Jurkat, Clone E6-1 (cell line): ENCODE measurements at regions not wholly inside any gene's neighbourhood (a gene's known extent, or its start where the extent isn't known, plus 50 kb on each side); places are given as distances from the start of the nearest gene placed in this dataset.
"Not testable (repeated sequence)": the region's sequence is repeated elsewhere in the genome, so short reads cannot be mapped to it uniquely, and the experiment has no call there.

ENCODE experiments used
- DNase-seq: peaks from one replicate; pipeline ENCODE4 v3.0.0-alpha.2; 2011; ENCODE audit warnings: low read depth, low spot score
- H3K4me3 ChIP-seq: 2 replicates; pipeline ENCODE4 v1.5.1; 2011; ENCODE audit warnings: mild to moderate bottlenecking, low read length, control low read depth, moderate library complexity

DNA sequence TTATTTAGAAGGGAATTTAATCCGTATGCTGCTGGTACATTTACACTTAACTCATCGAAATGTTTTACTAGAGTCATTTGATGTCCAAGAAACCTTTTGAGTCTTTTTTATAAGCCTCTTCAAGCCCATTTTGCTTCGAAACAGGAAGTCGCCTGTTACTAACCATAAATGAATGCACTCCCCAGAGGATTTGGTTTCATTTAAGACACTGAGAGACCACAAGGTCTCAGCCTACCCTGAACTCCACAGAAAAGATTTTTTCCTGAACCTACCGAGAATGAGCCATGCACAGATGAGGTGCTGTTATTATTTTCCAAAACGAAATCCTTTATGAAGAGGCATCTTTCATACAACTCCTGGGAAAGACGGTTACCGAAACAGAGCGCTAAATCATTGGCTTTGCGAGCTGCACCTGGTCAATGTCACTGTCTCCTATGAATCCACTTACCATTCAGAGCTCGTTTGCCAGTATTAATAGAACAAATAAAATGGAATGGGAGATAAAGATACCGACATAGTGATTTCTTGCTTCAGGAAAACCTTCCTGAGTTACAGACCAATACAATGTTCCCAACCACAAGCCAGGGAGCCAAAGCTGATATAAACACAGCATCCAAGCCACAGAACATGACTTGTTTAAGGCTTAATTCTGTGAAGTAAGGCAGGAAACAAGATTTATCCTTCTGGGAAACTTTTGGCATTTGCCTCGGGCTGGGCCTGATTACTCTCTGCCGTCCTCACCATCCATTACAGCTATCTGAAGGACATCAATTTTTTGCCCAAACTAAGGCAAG, 382.1 kb downstream of the OSR1 start:
- H3K4me3 ChIP-seq: no peak overlapping the region
- DNase-seq: peak; percentile 6

DNA sequence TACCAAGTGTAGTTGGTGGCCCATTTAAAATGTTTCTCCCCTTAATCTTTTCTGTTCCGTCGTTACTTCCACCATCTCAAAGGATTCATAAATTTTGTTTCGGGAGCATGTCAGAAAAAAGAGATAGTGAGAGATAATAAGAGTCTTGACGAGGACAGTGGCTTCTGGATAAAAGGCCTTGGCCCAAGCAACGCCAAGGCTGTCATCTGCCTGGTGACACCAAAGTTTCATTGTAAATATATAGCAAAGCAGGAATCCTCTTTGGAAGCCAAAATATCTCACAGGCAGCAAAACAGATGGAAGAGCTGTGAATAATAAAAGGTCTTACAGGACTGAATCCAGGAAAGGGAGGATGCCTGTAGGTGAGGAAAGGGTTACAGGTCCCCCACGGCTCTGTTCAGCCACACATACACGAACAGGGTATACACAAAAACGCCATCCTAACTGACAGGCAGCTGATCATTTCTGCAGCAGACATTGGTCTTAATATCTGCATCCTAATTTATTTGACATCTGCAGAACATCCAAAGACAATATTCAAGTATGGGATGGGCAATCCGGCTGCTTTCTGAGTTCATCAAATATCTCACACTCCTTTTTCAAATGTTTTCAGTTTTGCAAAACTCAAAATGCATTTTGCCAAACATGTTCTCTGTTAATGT, 382.8 kb downstream of the OSR1 start:
- DNase-seq: no peak
- no peak overlapping the region for H3K4me3 ChIP-seq

DNA sequence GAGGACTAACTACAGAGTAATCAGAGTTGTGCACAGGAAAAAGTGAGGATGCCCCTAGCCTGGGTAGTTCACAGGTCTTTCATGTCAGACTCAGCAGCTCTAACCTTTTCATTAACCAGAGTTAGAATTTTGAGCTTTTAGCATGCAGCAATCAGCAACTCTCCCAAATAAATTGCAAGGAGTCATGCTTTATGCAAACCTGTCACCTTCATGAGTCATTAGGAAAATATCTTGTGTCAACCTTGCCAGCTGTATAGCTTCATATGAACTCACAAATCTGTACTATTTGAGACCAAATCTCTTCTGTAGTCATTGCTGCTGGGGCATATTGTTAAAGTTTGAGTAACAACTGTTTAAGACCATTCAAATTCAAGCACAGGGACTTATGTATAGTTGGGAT, 382.3 kb upstream of the NT5C1B start:
- no peak for DNase-seq
- no peak overlapping the region for H3K4me3 ChIP-seq

DNA sequence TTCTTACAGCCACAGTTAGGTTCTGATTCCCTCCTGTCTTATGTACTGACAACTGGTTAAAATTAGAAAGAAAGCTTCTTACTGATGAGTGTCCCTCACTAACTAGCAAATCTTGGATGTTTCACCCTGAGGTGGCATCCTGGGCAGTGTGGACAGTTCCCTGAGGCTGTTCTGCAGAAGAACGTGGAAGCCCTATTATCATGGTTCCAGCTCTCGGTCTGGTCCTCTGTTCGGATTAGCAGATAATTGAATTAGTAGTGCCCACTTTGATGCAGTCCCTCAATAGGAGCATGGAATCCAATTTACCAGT, 381.7 kb upstream of the NT5C1B start:
- no peak for DNase-seq
- no peak overlapping the region for H3K4me3 ChIP-seq

DNA sequence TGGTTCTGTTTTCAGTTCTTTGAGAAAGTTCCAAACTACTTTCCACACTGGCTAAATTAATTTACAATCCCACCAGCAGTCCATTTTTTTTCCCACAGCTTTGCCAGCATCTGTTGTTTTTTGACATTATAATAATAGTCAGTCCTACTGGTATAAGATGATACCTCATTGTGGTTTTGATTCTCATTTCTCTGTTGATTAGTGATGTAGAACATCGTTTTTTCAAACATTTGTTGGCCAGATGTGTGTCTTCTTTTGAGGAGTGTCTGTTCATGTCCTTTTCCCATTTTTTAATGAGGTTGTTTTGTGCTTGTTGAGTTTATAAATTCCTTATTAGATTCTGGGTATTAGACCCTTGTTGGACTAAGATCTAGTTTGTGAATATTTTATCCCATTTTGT, 376.8 kb upstream of the NT5C1B start:
- no peak overlapping the region for H3K4me3 ChIP-seq
- DNase-seq: no peak

DNA sequence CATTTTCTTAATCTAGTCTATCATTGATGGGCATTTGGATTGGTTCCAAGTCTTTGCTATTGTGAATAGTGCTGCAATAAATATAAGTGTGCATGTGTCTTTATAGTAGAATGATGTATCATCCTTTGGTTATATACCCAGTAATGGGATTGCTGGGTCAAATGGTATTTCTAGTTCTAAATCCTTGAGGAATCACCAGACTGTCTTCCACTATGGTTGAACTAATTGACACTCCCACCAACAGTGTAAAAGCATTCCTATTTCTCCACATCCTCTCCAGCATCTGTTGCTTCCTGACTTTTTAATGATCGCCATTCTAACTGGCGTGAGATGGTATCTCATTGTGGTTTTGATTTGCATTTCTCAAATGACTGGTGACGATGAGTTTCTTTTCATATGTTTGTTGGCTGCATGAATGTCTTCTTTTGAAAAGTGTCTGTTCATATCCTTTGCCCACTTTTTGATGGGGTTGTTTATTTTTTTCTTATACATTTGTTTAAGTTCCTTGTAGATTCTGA, 374.4 kb upstream of the NT5C1B start:
- not testable (repeated sequence) for DNase-seq, H3K4me3 ChIP-seq

DNA sequence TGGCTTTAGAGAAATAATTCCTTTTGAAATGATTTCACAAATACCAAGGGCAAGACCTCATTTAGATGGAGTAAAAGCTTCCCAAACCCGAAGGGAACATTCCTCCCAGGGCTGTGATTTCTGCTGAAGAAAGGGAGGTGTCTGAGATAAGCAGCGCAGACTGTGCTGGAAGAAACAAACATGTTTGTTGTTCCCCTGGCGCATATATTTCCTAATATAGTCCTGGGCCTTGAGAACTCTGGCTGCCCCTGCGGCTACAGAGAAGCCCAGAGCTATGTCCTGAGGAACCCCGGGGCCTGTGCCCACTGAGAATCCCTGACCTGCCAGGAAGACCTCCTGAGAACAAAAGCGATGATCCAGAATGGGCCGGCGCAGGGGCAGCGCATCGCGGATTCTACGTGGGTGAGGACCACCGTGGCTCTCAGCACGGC, 372.6 kb upstream of the NT5C1B start:
- H3K4me3 ChIP-seq: no peak overlapping the region
- no peak for DNase-seq

DNA sequence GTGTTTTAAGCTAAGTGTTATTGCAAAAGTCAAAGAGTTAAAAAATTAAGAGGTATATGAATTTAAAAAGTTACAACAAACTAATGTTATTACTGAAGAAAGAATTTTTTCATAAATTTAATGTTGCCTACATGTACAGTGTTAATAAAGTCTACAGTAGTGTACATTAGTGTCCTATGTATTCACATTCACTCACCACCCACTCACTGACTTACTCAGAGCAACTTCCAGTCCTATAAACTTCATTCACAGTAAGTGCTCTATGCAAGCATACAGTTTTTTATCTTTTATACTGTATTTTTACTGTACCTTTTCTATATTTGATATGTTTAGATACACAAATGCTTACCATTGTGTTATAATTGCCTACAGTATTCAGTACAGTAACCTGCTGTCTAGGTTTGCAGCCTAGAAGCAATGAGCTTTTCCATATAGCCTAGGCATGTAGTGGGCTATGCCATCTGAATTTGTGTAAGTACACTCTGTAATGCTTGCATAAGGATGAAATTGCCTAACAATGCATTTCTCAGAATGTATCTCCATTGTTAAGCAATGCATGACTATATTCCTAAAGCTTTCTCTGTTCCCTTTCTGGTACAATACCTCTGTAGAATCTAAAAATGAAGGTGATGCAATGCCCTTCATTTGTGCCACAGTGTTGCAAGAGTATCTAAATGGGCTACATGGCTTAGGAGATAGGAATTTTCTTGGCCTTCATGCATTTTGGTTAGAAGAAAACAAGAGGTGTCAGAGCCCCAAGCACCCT, 370.8 kb upstream of the NT5C1B start:
- no peak for DNase-seq
- no peak overlapping the region for H3K4me3 ChIP-seq

DNA sequence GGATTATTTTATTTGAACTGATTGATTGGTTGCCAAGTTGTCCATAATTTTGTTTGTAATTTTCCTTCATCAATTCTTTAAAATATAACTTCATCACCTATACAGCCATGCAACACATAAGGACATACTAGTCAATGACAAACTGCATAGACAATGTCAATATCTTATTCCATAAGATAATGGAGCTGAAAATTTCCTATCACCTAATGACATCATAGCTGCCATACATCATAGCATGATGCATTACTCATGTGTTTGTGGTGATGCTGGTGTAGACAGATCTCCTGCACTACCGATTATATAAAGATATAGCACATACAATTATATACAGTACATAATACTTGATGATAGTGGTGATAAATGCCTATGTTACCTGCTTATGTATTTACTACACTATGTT, 369.8 kb upstream of the NT5C1B start:
- DNase-seq: no peak
- H3K4me3 ChIP-seq: no peak overlapping the region

DNA sequence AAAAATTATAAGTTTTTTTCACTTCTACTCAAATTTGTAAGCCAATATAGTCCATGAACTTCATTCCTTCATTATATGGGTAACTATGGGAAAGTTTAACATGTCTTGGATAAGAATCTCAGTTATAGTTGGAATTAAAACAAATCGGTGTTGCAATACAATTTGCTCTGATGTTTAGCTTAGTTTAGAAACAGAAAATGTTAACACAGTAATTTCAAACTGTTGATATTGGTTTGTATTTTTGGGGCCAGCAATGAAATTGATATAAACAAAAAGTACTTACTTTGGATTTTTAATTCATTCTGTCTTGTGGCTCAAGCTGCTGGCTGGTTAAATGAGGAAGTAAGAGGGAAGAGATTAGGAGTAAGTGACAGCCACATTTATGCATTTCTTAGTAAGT, 368.5 kb upstream of the NT5C1B start:
- no peak for DNase-seq
- no peak overlapping the region for H3K4me3 ChIP-seq

DNA sequence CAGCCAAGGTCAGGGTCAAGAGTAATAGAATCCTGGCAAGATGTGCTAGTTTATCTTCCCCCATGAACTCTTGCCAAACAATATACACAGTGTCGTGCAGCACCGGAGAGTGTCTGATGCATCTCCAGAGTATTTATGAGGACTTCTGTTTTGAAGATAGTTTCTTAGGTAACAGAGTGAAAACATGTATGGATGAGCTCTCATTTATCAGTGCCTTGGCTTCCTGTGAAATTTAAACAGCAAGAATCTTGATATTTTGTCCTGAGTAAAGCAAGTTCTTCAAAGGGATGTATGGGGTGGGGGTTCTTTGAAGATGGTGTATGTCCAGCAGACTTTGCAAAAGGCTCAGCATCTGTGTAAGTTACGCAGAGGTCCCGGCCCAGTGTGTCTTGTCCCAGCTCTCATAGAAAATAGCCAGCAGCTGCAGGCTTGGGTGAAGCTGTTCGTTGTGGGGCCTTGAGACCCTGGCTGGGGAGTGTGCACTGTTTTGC, 361.0 kb upstream of the NT5C1B start:
- no peak overlapping the region for H3K4me3 ChIP-seq
- DNase-seq: no peak

DNA sequence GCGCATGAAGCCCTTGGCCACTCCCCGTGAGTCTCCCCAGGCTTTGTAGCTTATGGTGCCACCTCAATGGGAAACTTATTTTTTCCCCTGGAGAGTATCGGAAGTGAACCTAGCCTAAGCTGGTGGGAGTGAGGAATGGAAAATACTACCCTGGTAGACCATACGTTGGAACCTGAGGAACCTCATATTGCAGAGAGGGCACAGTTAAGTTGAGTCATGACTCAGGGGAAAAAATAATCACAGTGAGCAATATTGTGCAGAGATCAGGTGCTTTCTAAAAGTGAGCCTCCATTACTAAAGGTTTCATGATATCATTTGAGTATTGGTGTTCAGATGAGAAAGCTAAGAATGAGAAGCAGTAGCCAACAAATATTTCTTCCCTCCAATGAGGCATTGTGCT, 360.5 kb upstream of the NT5C1B start:
- H3K4me3 ChIP-seq: no peak overlapping the region
- DNase-seq: no peak

DNA sequence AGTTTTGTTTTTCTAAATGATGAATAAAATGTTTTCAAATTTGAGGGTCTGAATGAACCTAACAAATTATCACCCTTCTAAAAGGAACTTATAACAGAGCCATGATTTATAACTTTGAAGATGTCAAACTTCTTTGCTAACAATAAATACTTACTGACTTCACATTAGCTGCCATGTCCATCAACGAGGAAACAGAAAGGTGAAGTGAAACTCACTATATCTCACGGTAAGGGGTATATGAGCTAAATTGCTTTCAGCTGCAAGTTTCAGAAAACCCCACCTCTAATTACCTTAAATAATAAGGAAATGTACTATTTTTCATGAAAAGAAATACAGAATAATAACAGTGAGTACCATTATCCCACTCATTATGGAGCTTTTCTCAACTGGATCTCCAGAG, 350.8 kb upstream of the NT5C1B start:
- no peak for DNase-seq
- no peak overlapping the region for H3K4me3 ChIP-seq

DNA sequence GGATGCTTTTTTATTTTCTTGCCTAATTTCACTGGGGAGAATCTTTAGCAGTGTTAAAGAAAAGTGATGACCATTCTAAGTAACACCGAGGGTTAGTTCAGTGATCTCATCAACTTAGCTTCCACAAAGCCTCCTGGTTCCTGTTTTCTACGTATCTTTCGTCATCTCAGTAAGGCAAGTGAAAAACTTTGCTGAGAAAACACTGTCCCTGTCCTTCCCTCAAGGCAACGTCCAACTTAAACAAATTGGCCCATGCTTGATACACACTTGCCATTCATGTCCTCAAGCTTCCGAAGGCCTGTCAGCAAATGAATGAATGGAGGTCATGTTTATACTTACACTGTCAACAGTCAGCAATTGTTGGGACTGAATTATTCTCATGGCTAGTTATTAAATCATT, 350.4 kb upstream of the NT5C1B start:
- not testable (repeated sequence) for DNase-seq, H3K4me3 ChIP-seq

DNA sequence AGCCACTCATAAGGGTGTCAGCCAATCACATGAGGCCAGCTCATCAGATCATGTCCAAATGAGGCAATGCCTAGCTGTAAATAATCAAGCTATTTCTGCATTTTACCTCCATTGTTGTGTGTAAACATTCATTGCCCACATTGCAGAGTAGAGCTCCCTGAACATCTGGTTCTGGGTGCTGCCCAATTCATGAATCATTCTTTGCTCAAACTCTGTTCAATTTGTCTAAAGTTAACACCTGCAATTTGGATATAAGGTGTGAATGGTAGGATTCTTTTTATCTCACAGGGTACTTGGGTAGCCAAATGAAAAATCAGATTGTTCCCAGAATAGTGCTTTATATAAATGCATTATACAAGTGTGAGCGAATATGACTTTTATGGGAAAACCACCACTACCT, 345.5 kb upstream of the NT5C1B start:
- H3K4me3 ChIP-seq: no peak overlapping the region
- no peak for DNase-seq

DNA sequence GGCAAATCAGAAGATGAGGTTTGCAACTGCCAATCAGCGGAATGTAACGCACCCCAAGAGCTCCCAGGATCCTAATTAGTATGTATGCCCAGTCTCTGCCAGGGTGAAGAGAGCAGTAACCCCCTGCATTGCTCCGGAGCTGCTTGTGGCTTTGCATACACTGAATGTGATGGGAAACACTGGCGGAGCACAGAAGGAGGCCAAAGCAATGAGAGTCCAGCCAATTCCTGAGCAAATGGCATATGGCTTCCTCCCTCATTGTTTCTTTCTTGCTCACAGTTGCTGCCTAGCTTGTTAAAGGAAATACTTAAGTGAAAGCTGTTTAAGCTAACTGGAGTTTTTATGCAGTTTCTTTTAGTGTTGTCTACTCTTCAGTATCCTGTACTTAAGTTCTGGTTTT, 343.5 kb upstream of the NT5C1B start:
- no peak overlapping the region for H3K4me3 ChIP-seq
- no peak for DNase-seq

DNA sequence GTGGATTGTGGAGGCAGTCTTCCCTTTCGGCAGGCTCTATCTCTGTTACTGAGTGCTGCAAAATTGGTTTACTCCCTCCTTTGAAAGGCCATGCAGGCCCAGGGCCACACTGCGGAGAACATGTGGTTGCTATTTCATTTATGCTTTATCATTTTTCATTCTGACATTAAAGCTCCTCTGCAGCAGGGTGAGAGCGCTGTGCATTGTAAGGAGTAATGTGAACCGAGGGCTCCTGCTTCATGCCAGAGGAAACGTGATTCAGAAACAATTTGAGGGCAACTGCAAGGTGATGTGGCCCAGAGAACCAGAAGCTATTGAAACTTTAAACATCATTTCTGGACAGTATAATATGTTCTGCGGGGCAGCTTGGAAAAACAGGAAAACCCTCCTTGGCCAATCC, 341.6 kb upstream of the NT5C1B start:
- no peak overlapping the region for H3K4me3 ChIP-seq
- no peak for DNase-seq

DNA sequence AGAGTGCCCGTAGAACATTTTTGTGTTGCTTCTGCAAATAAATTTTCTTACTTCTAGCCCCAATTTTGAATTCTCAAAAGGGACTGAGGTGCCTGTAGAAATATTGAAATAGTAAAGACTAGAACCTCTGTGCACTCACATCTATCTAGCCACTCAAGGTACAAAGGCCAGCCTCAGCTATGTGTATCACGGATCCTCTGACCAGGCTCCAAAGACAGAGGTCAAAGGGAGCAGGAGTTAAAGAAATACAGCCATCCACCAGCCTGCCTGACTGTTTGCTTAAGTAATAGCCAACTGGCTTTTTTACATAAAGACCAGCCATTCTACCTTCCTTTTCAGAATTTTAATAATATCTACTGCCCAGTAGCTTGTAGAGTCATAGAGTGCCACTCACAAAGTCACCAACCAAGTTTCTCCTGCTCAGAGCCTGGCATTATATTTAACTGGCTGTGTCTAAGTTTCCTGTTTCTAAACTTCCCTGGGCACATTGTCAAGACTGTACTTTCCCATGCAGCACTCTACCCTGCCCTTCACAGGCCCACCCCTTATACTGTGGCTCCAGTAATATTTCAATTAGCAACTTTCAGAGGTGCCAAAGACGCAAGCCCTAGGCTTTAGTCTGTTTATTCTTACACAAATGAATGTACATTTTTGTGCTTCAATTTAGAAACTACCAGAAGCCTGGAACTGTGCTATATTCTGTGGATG, 338.3 kb upstream of the NT5C1B start:
- H3K4me3 ChIP-seq: no peak overlapping the region
- DNase-seq: no peak
